GM23338 (cell line): ENCODE measurements at regions not wholly inside any gene's neighbourhood (a gene's known extent, or its start where the extent isn't known, plus 50 kb on each side); places are given as distances from the start of the nearest gene placed in this dataset.

Experiments
- CREB1 ChIP-seq: fragments of 250-450 bp; sonication (Bioruptor Pico); IDR thresholded peaks from 2 replicates; pipeline ENCODE4 v1.5.0; 2020; ENCODE audit warnings: low read depth, mild to moderate bottlenecking, moderate library complexity
- EZH2 ChIP-seq: fragments of 200-600 bp; sonication (generic); IDR thresholded peaks from one replicate; pipeline ENCODE4 v1.8.0; 2017; ENCODE audit warnings: antibody characterized with exemption, mild to moderate bottlenecking, low read depth; ENCODE audit not compliant: unreplicated experiment
- EZH2phosphoT487 ChIP-seq: fragments of 200-600 bp; sonication (generic); IDR thresholded peaks from one replicate; pipeline ENCODE4 v1.8.1; 2018; ENCODE audit warnings: antibody characterized with exemption; ENCODE audit not compliant: unreplicated experiment
- POLR2AphosphoS5 ChIP-seq: IDR thresholded peaks from 2 replicates; pipeline ENCODE4 v1.6.1; 2016; ENCODE audit warnings: antibody characterized with exemption, low read depth
- TF ChIP-seq, protein P1 (sequence below), 2 experiments: fragments of 200-600 bp in 1 of 2; sonication (generic) in 1 of 2; conservative IDR thresholded peaks; 2 replicates each; pipeline versions ENCODE4 v1.5.1 to v1.6.1; 2016 to 2017; ENCODE audit warnings: antibody characterized with exemption in 2 of 2, low read depth in 2 of 2, mild to moderate bottlenecking in 2 of 2, moderate library complexity in 1 of 2

DNA sequence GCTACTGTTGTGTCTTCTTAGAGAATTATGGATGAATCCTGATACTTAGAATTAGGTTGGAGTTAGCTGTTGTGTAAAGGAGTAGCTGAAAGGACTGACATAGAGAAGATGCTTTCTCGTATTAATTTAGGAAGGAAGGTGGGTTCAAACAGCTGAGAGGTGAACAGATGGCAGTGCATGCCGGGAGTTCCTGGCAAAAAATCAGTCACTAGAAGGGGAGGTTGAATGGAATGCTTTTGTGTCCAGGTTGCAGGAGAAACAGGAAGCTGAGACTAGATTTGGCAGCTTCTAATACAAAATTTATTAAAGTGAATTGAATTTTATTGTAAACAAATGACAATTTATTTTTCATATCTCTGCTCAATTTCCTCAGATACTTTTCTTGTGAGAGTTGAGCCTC, 70.8 kb downstream of the BTG1 start:
- TF ChIP-seq, protein P1, sequence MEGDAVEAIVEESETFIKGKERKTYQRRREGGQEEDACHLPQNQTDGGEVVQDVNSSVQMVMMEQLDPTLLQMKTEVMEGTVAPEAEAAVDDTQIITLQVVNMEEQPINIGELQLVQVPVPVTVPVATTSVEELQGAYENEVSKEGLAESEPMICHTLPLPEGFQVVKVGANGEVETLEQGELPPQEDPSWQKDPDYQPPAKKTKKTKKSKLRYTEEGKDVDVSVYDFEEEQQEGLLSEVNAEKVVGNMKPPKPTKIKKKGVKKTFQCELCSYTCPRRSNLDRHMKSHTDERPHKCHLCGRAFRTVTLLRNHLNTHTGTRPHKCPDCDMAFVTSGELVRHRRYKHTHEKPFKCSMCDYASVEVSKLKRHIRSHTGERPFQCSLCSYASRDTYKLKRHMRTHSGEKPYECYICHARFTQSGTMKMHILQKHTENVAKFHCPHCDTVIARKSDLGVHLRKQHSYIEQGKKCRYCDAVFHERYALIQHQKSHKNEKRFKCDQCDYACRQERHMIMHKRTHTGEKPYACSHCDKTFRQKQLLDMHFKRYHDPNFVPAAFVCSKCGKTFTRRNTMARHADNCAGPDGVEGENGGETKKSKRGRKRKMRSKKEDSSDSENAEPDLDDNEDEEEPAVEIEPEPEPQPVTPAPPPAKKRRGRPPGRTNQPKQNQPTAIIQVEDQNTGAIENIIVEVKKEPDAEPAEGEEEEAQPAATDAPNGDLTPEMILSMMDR (conservative IDR thresholded peaks at IDR 0.05; ENCODE audit: low read depth in 2 of 2) = no peak
- TF ChIP-seq EZH2 = no peak
- no peak for TF ChIP-seq EZH2phosphoT487
- no peak for TF ChIP-seq POLR2AphosphoS5
- no peak for TF ChIP-seq CREB1 (CRISPR knock-in tag)
